GM12875 (cell line): ENCODE measurements at regions not wholly inside any gene's neighbourhood (a gene's known extent, or its start where the extent isn't known, plus 50 kb on each side); places are given as distances from the start of the nearest gene placed in this dataset.

Experiments
- H3K4me3 ChIP-seq: one replicate; pipeline ENCODE4 v1.5.1; 2011; ENCODE audit warnings: low read depth, low read length, control low read depth
- CTCF ChIP-seq: IDR thresholded peaks from 2 replicates; pipeline ENCODE4 v1.5.1; 2011; ENCODE audit warnings: low read depth, mild to moderate bottlenecking, control low read depth, inconsistent platforms, low read length, moderate library complexity, borderline replicate concordance; ENCODE audit not compliant: insufficient read depth

- no peak overlapping the region for H3K4me3 ChIP-seq
- TF ChIP-seq CTCF = no peak
Measured at GRCh38 chr13:80778297-80778696, 437.4 kb upstream of the SPRY2 start.

- H3K4me3 ChIP-seq = no peak overlapping the region
- no peak for TF ChIP-seq CTCF
Measured at GRCh38 chr13:80757694-80758093, 416.8 kb upstream of the SPRY2 start.

DNA sequence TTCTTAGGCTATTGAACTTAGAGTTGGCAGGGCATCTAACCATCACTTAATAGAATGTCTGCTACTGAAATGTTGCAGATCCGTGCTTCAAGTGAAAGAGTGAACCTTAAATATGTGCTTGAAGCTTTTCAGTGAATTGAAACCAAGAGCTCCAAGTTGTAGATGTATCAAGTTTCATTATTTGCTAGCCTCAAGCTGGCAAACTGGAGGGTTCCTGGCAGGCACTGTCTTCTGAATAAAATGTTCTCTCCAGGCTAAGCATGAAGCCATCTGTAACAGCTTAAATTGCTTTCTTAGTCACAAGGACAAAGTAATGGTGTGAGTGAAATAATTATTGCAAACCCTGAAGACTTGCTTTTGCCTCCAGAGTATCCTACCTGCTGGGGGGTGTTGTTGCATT lies 415.0 kb upstream of the SPRY2 start:
- no peak for TF ChIP-seq CTCF
- H3K4me3 ChIP-seq = no peak overlapping the region

DNA sequence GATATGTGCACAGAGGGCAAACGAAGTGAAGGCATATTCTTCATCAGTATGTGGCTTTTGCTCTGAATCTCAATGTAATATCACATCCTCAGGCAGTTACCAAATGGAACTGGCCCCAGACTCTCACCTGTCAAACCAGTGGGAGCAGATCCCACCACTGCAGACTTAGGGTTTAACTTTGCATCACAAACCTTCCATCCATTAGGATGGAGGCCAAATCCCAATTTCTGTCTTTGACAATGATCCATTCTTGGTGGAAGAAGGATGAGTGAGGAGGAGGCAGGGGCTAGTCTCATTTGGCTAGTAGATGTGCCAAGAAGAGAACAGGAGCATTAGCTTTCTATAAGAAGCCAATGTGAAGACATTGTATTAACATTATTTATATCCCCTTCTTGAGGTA lies 413.5 kb upstream of the SPRY2 start:
- H3K4me3 ChIP-seq = no peak overlapping the region
- TF ChIP-seq CTCF = no peak

- TF ChIP-seq CTCF = no peak
- no peak overlapping the region for H3K4me3 ChIP-seq
Measured at GRCh38 chr13:80753866-80754265, 412.9 kb upstream of the SPRY2 start.

DNA sequence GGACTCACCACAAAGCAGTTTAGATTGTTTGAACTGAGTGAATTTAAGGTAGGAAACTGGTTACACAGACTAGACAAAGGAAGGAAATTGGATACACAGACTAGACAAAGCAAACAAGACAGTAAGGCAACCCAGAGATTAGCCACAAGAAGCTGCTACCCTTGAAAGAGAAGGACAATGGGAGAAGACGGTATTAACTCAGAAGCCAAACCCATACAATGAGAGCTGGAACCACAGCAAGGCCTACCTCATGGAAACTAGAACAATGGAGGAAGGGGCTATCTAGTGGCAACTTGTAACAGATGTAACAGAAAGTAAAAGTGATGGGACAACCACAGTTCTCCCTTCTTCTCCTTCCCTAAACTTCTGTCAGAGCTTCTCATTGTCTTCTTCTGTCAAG lies 410.9 kb upstream of the SPRY2 start:
- no peak for TF ChIP-seq CTCF
- H3K4me3 ChIP-seq = no peak overlapping the region

DNA sequence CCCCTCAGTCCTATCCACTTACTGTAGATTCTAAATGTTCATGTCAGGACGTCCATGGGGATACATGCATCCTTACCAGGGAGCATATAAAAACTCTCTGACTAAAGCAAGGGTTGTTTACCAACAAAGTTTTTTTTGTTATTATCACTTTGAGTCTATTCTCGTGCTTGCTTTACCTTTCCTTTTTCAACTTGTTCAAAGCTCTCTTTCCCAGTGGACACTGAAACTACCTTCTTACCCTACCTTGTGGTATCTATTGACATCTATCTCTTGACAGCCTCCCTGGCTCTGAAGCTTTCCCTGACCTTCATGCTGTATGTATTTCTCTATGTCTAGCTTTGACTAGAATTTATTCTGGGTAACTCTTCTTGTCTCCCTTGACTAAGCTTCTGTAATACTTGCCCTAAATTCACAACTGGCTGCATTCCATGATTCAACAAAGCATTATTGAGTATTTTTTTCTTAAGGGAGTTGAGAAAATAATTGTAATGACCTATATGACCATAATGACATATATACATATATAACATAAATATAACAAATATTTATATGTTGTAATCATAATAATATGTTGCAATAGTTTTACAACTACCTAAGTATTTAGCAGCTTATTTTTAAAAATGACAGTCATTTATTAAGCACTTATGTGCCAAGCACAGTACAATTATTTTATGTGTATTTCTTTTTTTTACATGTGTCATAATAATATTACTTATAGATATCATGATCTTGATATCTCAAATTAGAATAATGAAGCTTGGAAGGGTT lies 403.4 kb upstream of the SPRY2 start:
- no peak overlapping the region for H3K4me3 ChIP-seq
- no peak for TF ChIP-seq CTCF
